ENCODE measurements at regions not wholly inside any gene's neighbourhood (a gene's known extent, or its start where the extent isn't known, plus 50 kb on each side); places are given as distances from the start of the nearest gene placed in this dataset.
"Not testable (repeated sequence)": the region's sequence is repeated elsewhere in the genome, so short reads cannot be mapped to it uniquely, and the experiment has no call there.

GRCh38 chr2:116911540-116911939 lies 903.0 kb upstream of the DDX18 start:
- DNase-seq (ENCODE audit: low read depth in 3 of 3, low spot score in 2 of 3), result no peak

- DNase-seq (ENCODE audit: low read depth in 3 of 3, low spot score in 2 of 3), result no peak
These were observed 898.8 kb upstream of the DDX18 start for GRCh38 chr2:116915673-116916072.

GRCh38 chr2:116917196-116917595 lies 897.3 kb upstream of the DDX18 start:
- no peak for DNase-seq (ENCODE audit: low read depth in 3 of 3, low spot score in 2 of 3)

- no peak for DNase-seq (ENCODE audit: low read depth in 3 of 3, low spot score in 2 of 3)
These were observed 895.9 kb upstream of the DDX18 start for GRCh38 chr2:116918574-116918973.

- no peak for DNase-seq (ENCODE audit: low read depth in 3 of 3, low spot score in 2 of 3)
These were observed 892.1 kb upstream of the DDX18 start for GRCh38 chr2:116922414-116922813.

- DNase-seq (ENCODE audit: low read depth in 3 of 3, low spot score in 2 of 3), result no peak
These were observed 890.0 kb upstream of the DDX18 start for GRCh38 chr2:116924509-116924908.

GRCh38 chr2:116935097-116935814 lies 879.2 kb upstream of the DDX18 start:
- no peak for DNase-seq (ENCODE audit: low read depth in 3 of 3, low spot score in 2 of 3)

- no peak for DNase-seq (ENCODE audit: low read depth in 3 of 3, low spot score in 2 of 3)
These were observed 866.2 kb upstream of the DDX18 start for GRCh38 chr2:116948258-116948657.

- no peak for DNase-seq (ENCODE audit: low read depth in 3 of 3, low spot score in 2 of 3)
These were observed 865.2 kb upstream of the DDX18 start for GRCh38 chr2:116949249-116949648.

GRCh38 chr2:116952254-116952653 lies 862.2 kb upstream of the DDX18 start:
- no peak for DNase-seq (ENCODE audit: low read depth in 3 of 3, low spot score in 2 of 3)

- no peak for DNase-seq (ENCODE audit: low read depth in 3 of 3, low spot score in 2 of 3)
These were observed 858.8 kb upstream of the DDX18 start for GRCh38 chr2:116955646-116956045.

GRCh38 chr2:116975608-116976007 lies 838.9 kb upstream of the DDX18 start:
- DNase-seq (ENCODE audit: low read depth in 3 of 3, low spot score in 2 of 3), result no peak

GRCh38 chr2:116979916-116980764 lies 834.4 kb upstream of the DDX18 start:
- DNase-seq (ENCODE audit: low read depth in 3 of 3, low spot score in 2 of 3), result peak in 1 of 3 donors; percentile 23

GRCh38 chr2:116987447-116987846 lies 827.0 kb upstream of the DDX18 start:
- no peak for DNase-seq (ENCODE audit: low read depth in 3 of 3, low spot score in 2 of 3)

- no peak for DNase-seq (ENCODE audit: low read depth in 3 of 3, low spot score in 2 of 3)
These were observed 826.2 kb upstream of the DDX18 start for GRCh38 chr2:116988303-116988702.

- no peak for DNase-seq (ENCODE audit: low read depth in 3 of 3, low spot score in 2 of 3)
These were observed 795.1 kb upstream of the DDX18 start for GRCh38 chr2:117019357-117019756.

- DNase-seq (ENCODE audit: low read depth in 3 of 3, low spot score in 2 of 3), result no peak
These were observed 786.8 kb upstream of the DDX18 start for GRCh38 chr2:117027646-117028045.

- not testable (repeated sequence) for DNase-seq (ENCODE audit: low read depth in 3 of 3, low spot score in 2 of 3)
These were observed 785.8 kb upstream of the DDX18 start for GRCh38 chr2:117028708-117029107.

- DNase-seq (ENCODE audit: low read depth in 3 of 3, low spot score in 2 of 3), result no peak
These were observed 758.8 kb upstream of the DDX18 start for GRCh38 chr2:117055499-117056375.

- DNase-seq (ENCODE audit: low read depth in 3 of 3, low spot score in 2 of 3), result no peak
These were observed 758.1 kb upstream of the DDX18 start for GRCh38 chr2:117056376-117056748.

- DNase-seq (ENCODE audit: low read depth in 3 of 3, low spot score in 2 of 3), result no peak
These were observed 757.5 kb upstream of the DDX18 start for GRCh38 chr2:117057016-117057415.
